Fibroblast of skin of right biceps (primary cell): ENCODE measurements at regions not wholly inside any gene's neighbourhood (a gene's known extent, or its start where the extent isn't known, plus 50 kb on each side); places are given as distances from the start of the nearest gene placed in this dataset.
A peak's percentile ranks its signal among the peaks of the same experiment; 100 is the strongest.
"Not testable (repeated sequence)": the region's sequence is repeated elsewhere in the genome, so short reads cannot be mapped to it uniquely, and the experiment has no call there.

Experiments
- DNase-seq: peaks from one replicate; pipeline ENCODE4 v3.0.0-alpha.2; 2013

- peak; percentile 24 for DNase-seq
Observed at GRCh38 chr16:59591480-59591879, 857.4 kb upstream of the GOT2 start.

GRCh38 chr16:59590845-59591244 lies 856.7 kb upstream of the GOT2 start:
- no peak for DNase-seq

DNA sequence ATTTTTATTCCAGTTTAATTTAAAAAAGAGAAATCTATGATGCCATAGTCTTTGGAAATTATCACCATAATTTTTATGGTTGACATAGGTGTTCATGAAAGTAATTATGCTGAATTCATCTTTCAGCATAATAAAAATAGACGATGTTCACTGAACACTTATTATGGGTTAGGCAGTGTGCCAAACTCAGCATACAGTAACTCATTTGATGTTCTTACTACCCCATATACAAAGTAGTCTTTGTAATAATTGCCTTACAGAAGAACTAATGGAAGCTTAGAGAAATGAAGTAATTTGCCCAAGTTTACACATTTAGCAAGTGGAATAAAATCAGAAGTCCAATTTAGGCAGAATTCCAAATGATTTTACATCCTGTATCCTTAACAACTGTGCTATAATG lies 852.2 kb upstream of the GOT2 start:
- DNase-seq: no peak

DNA sequence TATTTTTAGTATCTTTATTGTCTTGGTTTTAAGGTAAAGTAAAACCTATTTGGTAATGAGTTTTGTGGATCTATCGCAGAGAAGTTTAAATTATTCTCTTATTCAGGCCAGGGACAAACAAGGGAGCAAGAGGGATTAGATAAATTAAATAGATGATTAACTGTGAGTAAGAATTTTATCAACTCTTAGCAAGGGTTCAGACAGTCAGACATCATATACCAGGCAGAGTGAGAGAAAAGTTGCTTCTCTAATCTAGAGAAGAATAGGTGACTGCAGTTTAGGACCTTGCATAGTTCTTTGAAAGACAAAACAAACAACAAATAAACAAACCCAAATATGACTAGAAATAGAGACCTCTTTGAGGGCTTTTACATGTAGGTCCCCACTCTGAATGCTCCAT lies 840.2 kb upstream of the GOT2 start:
- DNase-seq: no peak

- peak; percentile 93 for DNase-seq
Observed at GRCh38 chr16:59573528-59574271, 839.6 kb upstream of the GOT2 start.

GRCh38 chr16:59567496-59567895 lies 833.4 kb upstream of the GOT2 start:
- no peak for DNase-seq

GRCh38 chr16:59566446-59566845 lies 832.3 kb upstream of the GOT2 start:
- no peak for DNase-seq

DNA sequence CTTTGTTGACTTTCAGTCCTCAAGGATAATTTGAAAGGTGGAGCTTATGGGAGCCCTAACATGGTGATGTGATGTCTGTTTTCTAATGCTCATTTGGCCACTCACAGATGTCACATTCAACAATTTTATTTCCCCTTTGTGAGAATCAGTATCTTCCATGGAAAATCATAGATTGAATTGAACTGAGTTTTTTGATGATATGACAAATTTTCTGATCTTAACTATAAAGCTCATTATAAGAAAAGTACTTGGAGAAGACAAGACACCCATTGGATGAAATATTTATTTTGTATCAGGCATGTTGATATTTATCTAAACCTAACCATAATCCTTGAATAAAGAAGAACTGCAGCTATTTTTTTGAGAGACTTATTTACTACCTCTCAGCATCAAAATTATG lies 824.6 kb upstream of the GOT2 start:
- DNase-seq: no peak

DNA sequence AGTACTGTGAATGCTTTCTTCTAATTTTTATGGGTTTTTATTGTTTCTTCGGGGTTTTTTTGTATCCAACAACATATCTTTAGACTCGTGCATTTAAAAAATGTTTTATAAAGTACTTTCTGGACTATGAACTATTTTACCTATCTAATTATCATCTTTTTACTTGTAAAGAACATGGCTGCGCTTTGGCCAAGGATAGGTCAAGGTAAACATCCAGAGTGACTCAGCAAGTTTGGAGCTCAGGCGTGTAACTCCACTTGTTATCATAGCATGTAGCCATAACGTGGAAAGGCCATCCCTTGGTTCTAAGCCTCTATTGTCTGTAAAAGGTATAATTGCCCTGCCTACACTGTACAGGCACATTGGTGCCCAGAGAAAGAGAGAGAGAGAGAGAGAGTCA lies 818.0 kb upstream of the GOT2 start:
- DNase-seq: no peak

DNA sequence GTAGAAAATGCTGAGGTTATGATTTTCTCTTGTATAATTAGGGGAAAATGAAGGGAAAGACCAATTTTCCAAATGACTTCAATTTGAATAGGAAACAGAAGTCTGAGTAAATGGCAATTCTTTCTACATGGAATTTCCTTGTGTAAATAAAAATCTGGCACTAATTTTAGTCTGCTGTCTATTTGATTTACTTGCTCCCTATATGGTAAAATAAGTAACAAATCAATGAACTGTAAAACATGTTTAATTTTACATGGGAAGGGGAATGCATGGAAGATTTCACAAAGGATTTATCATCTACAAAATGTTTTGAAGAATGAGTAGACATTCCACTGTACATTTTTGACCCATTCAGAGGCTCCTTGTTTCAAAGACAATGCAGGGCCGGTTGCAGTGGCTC lies 811.6 kb upstream of the GOT2 start:
- peak; percentile 44 for DNase-seq

DNA sequence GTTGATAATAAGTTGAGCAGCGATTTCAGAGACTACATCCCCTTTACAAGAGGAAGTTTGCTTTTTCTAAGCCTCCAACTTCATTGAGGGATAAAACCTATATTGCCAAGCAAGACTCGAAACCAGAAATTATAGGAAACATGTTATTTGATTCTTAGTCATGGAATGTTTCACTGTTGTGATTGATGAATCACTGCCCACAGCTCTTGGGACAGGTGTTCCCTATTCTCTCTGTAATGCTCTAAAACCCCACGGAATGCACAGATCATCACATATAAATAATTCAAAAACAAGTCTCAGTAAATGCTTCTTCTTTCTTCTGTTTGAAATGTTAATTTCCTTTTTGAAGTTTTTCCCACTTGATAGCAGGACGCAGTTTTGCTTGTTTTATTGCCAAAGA lies 809.5 kb upstream of the GOT2 start:
- DNase-seq: peak; percentile 86

DNA sequence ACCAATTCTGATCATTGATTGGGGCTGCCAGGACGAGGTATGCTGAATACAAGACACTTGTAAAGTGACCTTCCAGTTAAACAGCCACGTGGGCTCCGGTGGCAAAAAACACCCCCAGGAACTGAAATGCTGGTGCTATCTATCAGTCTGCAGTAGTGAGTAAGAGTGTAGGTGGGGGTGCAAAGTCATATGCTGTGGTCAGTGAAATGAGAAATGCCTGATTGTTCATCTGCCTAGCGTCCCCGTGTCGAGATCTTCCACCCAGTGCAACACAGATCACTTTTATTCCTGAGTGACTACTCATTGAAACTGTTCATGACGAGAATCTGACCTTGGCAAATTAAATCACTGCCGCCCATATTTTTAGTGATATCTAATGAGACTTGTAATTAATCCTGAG lies 806.5 kb upstream of the GOT2 start:
- peak; percentile 44 for DNase-seq

DNA sequence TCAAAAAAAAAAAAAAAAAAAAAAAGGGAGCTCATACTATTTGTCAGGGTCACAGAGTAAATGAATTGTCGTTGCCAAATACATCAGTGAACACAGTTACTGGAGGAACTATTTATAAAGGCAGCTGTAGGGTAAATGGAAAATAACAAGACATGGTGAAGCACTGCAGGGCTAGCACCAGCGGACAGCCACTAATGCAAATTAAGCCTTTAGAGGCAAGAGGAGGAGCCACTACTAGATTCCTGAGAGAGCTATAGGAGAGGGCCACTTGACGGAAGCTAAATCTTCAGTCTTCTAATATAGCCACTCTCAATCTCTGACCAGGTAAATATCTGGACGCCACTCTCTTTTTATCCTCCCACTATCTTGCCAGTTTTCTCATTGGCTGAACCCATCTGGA lies 801.2 kb upstream of the GOT2 start:
- no peak for DNase-seq

- peak; percentile 89 for DNase-seq
Observed at GRCh38 chr16:59527206-59527997, 793.3 kb upstream of the GOT2 start.

GRCh38 chr16:59522826-59523225 lies 788.7 kb upstream of the GOT2 start:
- DNase-seq: no peak

GRCh38 chr16:59518721-59519120 lies 784.6 kb upstream of the GOT2 start:
- DNase-seq: not testable (repeated sequence)

- no peak for DNase-seq
Observed at GRCh38 chr16:59514651-59515050, 780.5 kb upstream of the GOT2 start.

GRCh38 chr16:59510008-59510424 lies 775.9 kb upstream of the GOT2 start:
- DNase-seq: no peak

GRCh38 chr16:59500601-59501000 lies 766.5 kb upstream of the GOT2 start:
- DNase-seq: no peak

- no peak for DNase-seq
Observed at GRCh38 chr16:59487067-59487466, 753.0 kb upstream of the GOT2 start.

GRCh38 chr16:59484833-59485516 lies 750.9 kb upstream of the GOT2 start:
- no peak for DNase-seq

GRCh38 chr16:59478838-59479237 lies 744.7 kb upstream of the GOT2 start:
- peak; percentile 4 for DNase-seq

DNA sequence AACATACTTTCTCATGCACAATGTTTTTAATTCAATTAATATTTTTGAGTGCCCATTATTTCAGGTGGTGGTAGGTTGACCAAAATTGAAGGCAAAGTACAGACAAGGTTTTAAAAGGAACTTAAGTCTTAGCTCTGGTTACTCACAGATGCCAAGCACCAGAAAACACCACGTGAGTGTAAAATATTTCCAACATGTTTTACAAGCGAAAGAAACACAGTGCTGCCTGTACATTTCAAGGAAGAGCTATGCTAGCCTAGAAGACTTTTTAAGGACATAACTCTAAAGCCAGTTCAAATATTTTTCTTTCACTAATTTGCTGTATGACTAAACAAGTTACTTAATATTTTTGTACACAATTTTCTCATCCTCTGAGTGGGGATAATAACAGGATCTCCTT lies 736.4 kb upstream of the GOT2 start:
- DNase-seq: no peak

GRCh38 chr16:59469266-59469665 lies 735.1 kb upstream of the GOT2 start:
- peak; percentile 11 for DNase-seq
